Common myeloid progenitor, CD34-positive (primary cell): ENCODE measurements at regions not wholly inside any gene's neighbourhood (a gene's known extent, or its start where the extent isn't known, plus 50 kb on each side); places are given as distances from the start of the nearest gene placed in this dataset.
A peak's percentile ranks its signal among the peaks of the same experiment; 100 is the strongest.

Experiments used
- CTCF ChIA-PET: fragments of 350-600 bp; sonication (Branson Sonifier 250); formaldehyde crosslinking; loops from one replicate; lab custom pipeline; 2021; ENCODE audit warnings: antibody characterized with exemption; lab: Charles Lee
- POLR2A ChIA-PET: fragments of 350-600 bp; sonication (Branson Sonifier 250); formaldehyde crosslinking; loops from one replicate; lab custom pipeline; 2021; ENCODE audit warnings: antibody characterized with exemption; lab: Charles Lee
- DNase-seq, 3 donors: peaks; one replicate each; pipeline versions ENCODE4 v3.0.0 to v3.0.0-alpha.2; 2013
- H3K27ac ChIP-seq, 2 experiments: 1 replicate in 1 of 2; 2 replicates in 1 of 2; pipeline ENCODE4 v1.7.0; 2013; ENCODE audit warnings: inconsistent platforms in 2 of 2, low read length in 2 of 2, mild to moderate bottlenecking in 2 of 2, low read depth in 1 of 2, moderate library complexity in 1 of 2; ENCODE audit not compliant: severe bottlenecking in 2 of 2, insufficient read depth in 1 of 2, poor library complexity in 1 of 2
- H3K27me3 ChIP-seq, 5 experiments: replicated peaks in 2 of 5; 1 replicate in 3 of 5; 2 replicates in 2 of 5; pipeline versions ENCODE4 v1.6.1 to v1.7.0; 2013; ENCODE audit warnings: low read length in 4 of 5, mild to moderate bottlenecking in 2 of 5, moderate library complexity in 2 of 5, inconsistent platforms in 1 of 5; ENCODE audit not compliant: insufficient read depth in 5 of 5, control insufficient read depth in 4 of 5
- H3K36me3 ChIP-seq, 4 experiments: 1 replicate in 2 of 4; 2 replicates in 2 of 4; pipeline versions ENCODE4 v1.6.1 to v1.7.0; 2013; ENCODE audit warnings: low read length in 3 of 4, control low read depth in 1 of 4, mild to moderate bottlenecking in 1 of 4; ENCODE audit not compliant: control insufficient read depth in 4 of 4, insufficient read depth in 4 of 4
- H3K4me1 ChIP-seq, 4 experiments: 1 replicate in 3 of 4; 2 replicates in 1 of 4; pipeline versions ENCODE4 v1.6.1 to v1.7.1; 2013; ENCODE audit warnings: low read length in 3 of 4, mild to moderate bottlenecking in 3 of 4, control low read depth in 1 of 4, inconsistent platforms in 1 of 4, moderate library complexity in 1 of 4; ENCODE audit not compliant: control insufficient read depth in 4 of 4, insufficient read depth in 4 of 4; ENCODE audit errors: control extremely low read depth in 1 of 4
- H3K4me3 ChIP-seq, 7 experiments: 1 replicate in 4 of 7; 2 replicates in 3 of 7; pipeline versions ENCODE4 v1.5.1 to v1.7.0; 2013; ENCODE audit warnings: mild to moderate bottlenecking in 7 of 7, low read length in 6 of 7, moderate library complexity in 6 of 7, inconsistent platforms in 2 of 7, low read depth in 2 of 7, control low read depth in 1 of 7; ENCODE audit not compliant: insufficient read depth in 4 of 7, control insufficient read depth in 1 of 7; ENCODE audit errors: extremely low read depth in 1 of 7
- H3K9me3 ChIP-seq, 5 experiments: 1 replicate in 4 of 5; 2 replicates in 1 of 5; pipeline versions ENCODE4 v1.6.1 to v1.7.1; 2013; ENCODE audit warnings: low read length in 4 of 5, mild to moderate bottlenecking in 2 of 5, inconsistent platforms in 1 of 5, low read depth in 1 of 5, moderate library complexity in 1 of 5; ENCODE audit not compliant: control insufficient read depth in 4 of 5, insufficient read depth in 2 of 5; ENCODE audit errors: control extremely low read depth in 1 of 5
- WGBS: methylation state at CpG from one replicate; pipeline ENCODE4 v1.1.5; 2013; ENCODE audit not compliant: insufficient coverage; 5-methylcytosine and 5-hydroxymethylcytosine counted together

- no peaks in the 10 kb centered on the region for H3K36me3 ChIP-seq
- POLR2A ChIA-PET, result no interaction called here
- H3K27me3 ChIP-seq, result no peaks in the 10 kb centered on the region
- CTCF ChIA-PET, result no interaction called here
- DNase-seq, result no peak
- H3K4me1 ChIP-seq, result no peaks in the 10 kb centered on the region
- no peak overlapping the region for H3K4me3 ChIP-seq
- H3K27ac ChIP-seq, result no peak overlapping the region
- H3K9me3 ChIP-seq, result no peaks in the 10 kb centered on the region
These were observed 351.9 kb downstream of the PRELID2 start for GRCh38 chr5:145483212-145483611.

GRCh38 chr5:145479857-145480256, 355.3 kb downstream of the PRELID2 start:
- Histone ChIP-seq H3K36me3 (no peaks in the 10 kb centered on the region), H3K4me3 (no peak overlapping the region), H3K27ac (no peak overlapping the region), H3K4me1 (no peaks in the 10 kb centered on the region), H3K27me3 (no peaks in the 10 kb centered on the region), H3K9me3 (no peaks in the 10 kb centered on the region)
- WGBS, result no CpG with 5 or more reads among the region's 1 CpG
- DNase-seq, result no peak
- CTCF ChIA-PET, result no interaction called here
- POLR2A ChIA-PET, result no interaction called here

DNA sequence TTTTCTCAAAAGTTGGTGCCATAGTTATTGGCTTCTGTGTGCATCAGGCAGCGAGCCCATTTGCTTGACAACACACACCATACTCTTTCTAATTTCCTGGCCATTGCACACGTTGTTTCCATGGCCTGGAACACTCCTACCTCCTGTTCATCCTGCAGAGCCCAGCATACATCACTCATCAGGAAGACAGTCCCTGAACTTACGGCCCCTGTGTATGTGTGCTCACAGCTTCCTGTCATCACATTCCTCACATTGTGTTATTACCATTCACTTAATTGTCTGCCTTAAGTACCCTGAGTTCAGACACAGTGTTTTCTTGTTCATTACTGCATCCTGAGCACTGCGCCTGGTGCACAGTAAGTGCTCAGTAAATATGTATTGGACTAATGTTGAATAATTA, 355.9 kb downstream of the PRELID2 start:
- no peaks in the 10 kb centered on the region for H3K4me1 ChIP-seq
- ChIA-PET POLR2A (no interaction called here), CTCF (no interaction called here)
- H3K27ac ChIP-seq, result no peak overlapping the region
- no peaks in the 10 kb centered on the region for H3K27me3 ChIP-seq
- H3K36me3 ChIP-seq, result no peaks in the 10 kb centered on the region
- H3K9me3 ChIP-seq, result no peaks in the 10 kb centered on the region
- WGBS, result 83% methylated on average over 4 of the region's 4 CpGs
- no peak for DNase-seq
- H3K4me3 ChIP-seq, result no peak overlapping the region

DNA sequence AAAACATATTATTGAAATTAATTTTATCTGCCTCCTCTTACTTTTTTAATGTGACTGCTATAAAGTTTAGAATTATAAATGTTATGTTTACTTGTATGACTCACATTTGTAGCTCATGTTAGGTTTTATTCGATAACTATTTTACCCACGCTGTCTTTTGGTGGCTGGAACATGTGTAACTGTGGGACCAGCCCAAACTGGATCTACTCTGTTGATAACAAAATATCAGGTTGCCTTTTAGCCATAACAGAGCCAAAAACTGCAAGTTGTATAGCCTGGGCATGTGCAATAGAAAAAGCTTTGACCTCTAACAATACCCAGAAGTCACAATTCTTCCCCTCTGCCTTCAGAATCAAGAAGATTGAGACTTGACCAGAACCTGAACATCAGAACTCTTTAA, 356.5 kb downstream of the PRELID2 start:
- Histone ChIP-seq H3K27ac (no peak overlapping the region), H3K4me3 (no peak overlapping the region), H3K27me3 (no peaks in the 10 kb centered on the region), H3K36me3 (no peaks in the 10 kb centered on the region), H3K4me1 (no peaks in the 10 kb centered on the region), H3K9me3 (no peaks in the 10 kb centered on the region)
- no peak for DNase-seq
- CTCF ChIA-PET, result no interaction called here
- POLR2A ChIA-PET, result no interaction called here
- no CpG with 5 or more reads among the region's 2 CpGs for WGBS

- Histone ChIP-seq H3K4me1 (no peaks in the 10 kb centered on the region), H3K4me3 (no peak overlapping the region), H3K27me3 (no peaks in the 10 kb centered on the region), H3K36me3 (no peaks in the 10 kb centered on the region), H3K9me3 (no peaks in the 10 kb centered on the region), H3K27ac (no peak overlapping the region)
- CTCF ChIA-PET, result interaction anchor here (1.4 kb wide), 1 partner anchor 21 kb away, joined by 3 read pairs; no protein-coding TSS in a partner anchor
- DNase-seq, result peak in 2 of 3 donors; percentile 1 to 4
- POLR2A ChIA-PET, result no interaction called here
- 92% methylated on average over 2 of the region's 3 CpGs for WGBS
These were observed 362.0 kb downstream of the PRELID2 start for GRCh38 chr5:145473042-145473642.

- no peak for DNase-seq
These were observed 363.1 kb downstream of the PRELID2 start for GRCh38 chr5:145471831-145472612.

DNA sequence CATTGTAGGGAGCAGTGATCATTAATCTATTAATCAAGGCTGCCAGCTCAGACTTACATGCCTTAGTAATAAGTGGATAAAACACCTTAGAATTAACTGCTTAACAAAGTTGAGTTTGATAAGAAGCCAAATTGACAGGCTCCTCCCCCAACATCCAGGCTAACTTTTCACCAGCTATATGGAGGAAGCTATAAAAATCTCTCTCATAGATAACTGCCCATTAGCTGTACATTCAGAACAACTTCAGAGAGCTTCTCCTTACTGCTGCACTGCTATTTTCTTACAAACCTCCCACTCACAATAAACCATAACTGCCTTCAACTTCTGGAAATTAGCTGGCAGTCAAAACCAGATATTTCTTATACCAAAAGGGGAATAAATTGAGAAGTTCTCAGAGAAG, 364.1 kb downstream of the PRELID2 start:
- no peaks in the 10 kb centered on the region for H3K36me3 ChIP-seq
- ChIA-PET CTCF (no interaction called here), POLR2A (no interaction called here)
- H3K4me1 ChIP-seq, result no peaks in the 10 kb centered on the region
- DNase-seq, result no peak
- no peaks in the 10 kb centered on the region for H3K27me3 ChIP-seq
- no peak overlapping the region for H3K4me3 ChIP-seq
- no peak overlapping the region for H3K27ac ChIP-seq
- H3K9me3 ChIP-seq, result no peaks in the 10 kb centered on the region

More at GRCh38 chr5:145471831-145472612, 363.1 kb downstream of the PRELID2 start:
- POLR2A ChIA-PET, result no interaction called here
- Histone ChIP-seq H3K4me1 (no peaks in the 10 kb centered on the region), H3K36me3 (no peaks in the 10 kb centered on the region), H3K9me3 (no peaks in the 10 kb centered on the region), H3K27me3 (no peaks in the 10 kb centered on the region), H3K27ac (no peak overlapping the region), H3K4me3 (no peak overlapping the region)
- CTCF ChIA-PET, result interaction anchor here (1.4 kb wide), 1 partner anchor 23 kb away, joined by 3 read pairs; no protein-coding TSS in a partner anchor
- WGBS, result no CpG with 5 or more reads among the region's 1 CpG
